GM18502 (cell line): ENCODE measurements at regions not wholly inside any gene's neighbourhood (a gene's known extent, or its start where the extent isn't known, plus 50 kb on each side); places are given as distances from the start of the nearest gene placed in this dataset.
A peak's percentile ranks its signal among the peaks of the same experiment; 100 is the strongest.

Experiments
- ATAC-seq: cut with Tn5 transposase; IDR thresholded peaks from one replicate; pipeline ENCODE4 v1.9.1; 2021; ENCODE audit warnings: mild to moderate bottlenecking; ENCODE audit not compliant: unreplicated experiment, poor library complexity

DNA sequence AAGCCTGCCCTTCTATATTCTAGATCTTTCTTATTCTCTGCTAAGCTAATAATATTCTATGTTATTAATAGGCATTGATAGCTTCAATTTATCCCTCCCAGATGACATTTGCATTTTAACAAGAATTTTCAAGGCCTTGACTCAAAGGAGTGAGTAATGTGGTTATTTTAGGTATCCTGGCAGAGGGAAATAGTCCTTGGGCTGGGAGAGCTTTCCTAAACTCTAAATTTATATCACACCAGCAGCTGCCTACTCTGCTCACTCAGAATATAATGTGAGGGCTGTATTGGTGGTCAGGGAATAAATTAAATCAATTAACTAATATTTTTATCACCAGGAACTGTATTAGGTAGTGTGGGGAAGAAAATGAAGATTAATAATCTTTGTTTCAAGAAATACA is 74.8 kb upstream of the ADAM23 start:
- no peak for ATAC-seq

- peak; percentile 55 for ATAC-seq
Measured at GRCh38 chr2:206368933-206369569, 74.3 kb upstream of the ADAM23 start.

- ATAC-seq: no peak
Measured at GRCh38 chr2:206375956-206376355, 67.4 kb upstream of the ADAM23 start.

- no peak for ATAC-seq
Measured at GRCh38 chr2:206378835-206379234, 64.5 kb upstream of the ADAM23 start.

- ATAC-seq: no peak
Measured at GRCh38 chr2:206379266-206379665, 64.1 kb upstream of the ADAM23 start.

DNA sequence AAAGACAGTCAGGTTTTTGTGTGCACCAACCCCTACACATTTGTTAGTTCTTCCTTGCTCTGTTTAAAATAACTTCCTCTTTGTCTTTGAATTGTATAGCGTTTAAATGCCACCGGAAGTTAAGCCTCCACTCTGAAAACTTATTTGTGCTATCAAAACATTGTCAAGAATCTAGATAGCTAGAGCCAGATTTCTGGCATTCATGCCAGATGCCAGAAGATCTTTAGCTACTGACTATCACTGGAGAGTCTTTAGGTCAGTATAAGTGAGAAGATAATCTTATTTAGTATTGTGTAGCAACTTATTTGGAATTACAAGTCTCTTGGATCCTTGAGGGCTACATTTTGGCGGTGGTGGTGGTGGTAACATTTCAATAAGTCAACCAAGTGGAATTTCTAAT is 63.4 kb upstream of the ADAM23 start:
- no peak for ATAC-seq

DNA sequence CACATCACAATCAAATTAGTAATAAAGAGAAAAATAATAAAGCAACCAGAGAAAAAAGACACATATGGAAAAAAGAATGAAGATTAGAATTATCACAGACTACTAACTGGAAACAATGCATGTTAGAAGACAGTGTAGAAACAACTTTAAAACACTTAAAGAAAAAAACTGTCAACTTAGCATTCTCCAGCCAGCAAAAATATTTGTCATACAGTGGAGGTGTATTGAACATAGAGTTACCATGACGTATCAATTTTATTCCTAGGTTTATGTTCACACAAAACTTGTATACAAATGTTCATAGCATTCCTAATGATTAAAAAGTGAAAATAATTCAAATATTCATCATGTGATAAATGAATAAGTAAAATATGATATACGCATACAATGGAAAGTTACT is 61.5 kb upstream of the ADAM23 start:
- ATAC-seq: no peak

- no peak for ATAC-seq
Measured at GRCh38 chr2:206383669-206384068, 59.7 kb upstream of the ADAM23 start.

GRCh38 chr2:206387808-206388207 is 55.5 kb upstream of the ADAM23 start:
- ATAC-seq: no peak

GRCh38 chr2:206388698-206389097 is 54.6 kb upstream of the ADAM23 start:
- ATAC-seq: no peak

DNA sequence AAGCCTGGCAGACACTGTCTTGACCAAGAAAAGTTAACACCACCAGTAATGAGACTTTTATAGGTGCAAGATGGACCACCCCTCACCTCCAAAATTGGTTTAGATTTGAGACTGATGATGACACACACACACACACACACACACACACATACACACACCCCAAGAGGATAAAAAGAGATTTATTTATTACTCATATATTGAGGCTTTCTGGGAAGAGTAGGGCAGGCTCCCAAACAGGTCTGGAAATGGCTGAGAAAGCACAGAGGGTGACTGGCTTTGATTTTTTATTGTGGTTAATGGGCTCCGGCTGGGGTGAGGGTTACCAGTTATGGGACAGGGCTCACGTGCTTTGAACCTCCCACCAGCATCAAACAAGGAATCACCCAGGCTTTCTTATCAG is 54.2 kb upstream of the ADAM23 start:
- ATAC-seq: no peak

DNA sequence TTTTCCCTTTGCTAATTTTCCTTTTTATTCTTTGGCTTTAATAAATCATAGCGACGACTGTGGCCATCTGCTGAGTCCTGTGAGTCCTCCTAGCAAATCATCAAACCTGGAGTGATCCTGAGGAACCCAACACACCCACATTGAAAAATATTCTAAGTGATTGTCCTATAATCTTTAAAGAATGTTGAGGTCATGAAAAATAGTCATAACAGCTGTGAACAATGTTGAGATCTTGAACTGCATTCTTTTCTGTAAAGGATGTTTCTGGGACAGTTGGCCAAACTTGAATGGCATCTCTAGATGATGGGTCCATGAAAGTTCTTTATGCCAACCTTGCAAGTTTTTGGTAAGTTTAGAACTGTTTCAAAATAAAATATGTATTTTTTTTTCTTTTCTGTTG is 53.2 kb upstream of the ADAM23 start:
- ATAC-seq: no peak

GRCh38 chr2:206392118-206392517 is 51.2 kb upstream of the ADAM23 start:
- peak; percentile 98 for ATAC-seq
